MM.1S (cell line): ENCODE measurements at regions not wholly inside any gene's neighbourhood (a gene's known extent, or its start where the extent isn't known, plus 50 kb on each side); places are given as distances from the start of the nearest gene placed in this dataset.
"Not testable (repeated sequence)": the region's sequence is repeated elsewhere in the genome, so short reads cannot be mapped to it uniquely, and the experiment has no call there.

ENCODE experiments used
- CTCF ChIP-seq: fragments of 300-600 bp; sonication (generic); IDR thresholded peaks from 2 replicates; pipeline ENCODE4 v1.5.1; 2016; ENCODE audit warnings: antibody characterized with exemption, low read length, mixed read lengths
- EZH2 ChIP-seq: fragments of 300-600 bp; sonication (generic); optimal IDR thresholded peaks from 2 replicates; pipeline ENCODE3; 2017; ENCODE audit warnings: low read depth, mild to moderate bottlenecking, antibody characterized with exemption, low read length, mixed read lengths

DNA sequence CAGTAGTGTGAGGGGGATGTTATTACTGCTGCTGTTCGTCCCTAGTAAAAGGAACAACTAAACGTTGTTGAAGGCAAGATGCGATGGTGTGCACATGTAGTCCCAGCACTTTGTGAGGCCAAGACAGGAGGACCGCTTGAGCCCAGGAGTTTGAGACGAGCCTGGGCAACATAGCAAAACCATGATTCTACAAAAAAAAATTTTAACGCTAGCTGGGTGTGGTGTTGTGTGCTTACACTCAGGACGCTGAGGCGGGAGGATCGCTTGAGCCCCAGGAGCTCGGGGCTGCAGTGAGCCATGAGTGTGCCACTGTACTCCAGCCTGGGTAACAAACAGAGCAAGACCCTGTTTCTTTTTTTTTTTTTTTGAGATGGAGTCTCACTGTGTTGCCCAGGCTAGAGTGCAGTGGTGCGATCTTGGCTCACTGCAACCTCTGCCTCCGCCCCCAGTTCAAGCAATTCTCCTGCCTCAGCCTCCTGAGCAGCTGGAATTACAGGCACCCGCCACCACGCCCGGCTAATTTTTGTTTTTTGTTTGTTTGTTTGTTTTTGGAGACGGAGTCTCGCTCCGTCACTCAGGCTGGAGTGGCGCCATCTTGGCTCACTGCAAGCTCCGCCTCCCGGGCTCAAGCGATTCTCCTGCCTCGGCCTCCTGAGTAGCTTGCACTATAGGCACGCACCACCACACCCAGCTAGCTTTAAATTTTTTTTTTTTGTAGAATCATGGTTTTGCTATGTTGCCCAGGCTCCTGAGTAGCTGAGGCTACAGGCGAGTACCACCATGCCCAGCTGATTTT lies 87.3 kb downstream of the MYL12B start:
- TF ChIP-seq CTCF, EZH2: not testable (repeated sequence)
